Cardiac fibroblast (primary cell): ENCODE measurements at regions not wholly inside any gene's neighbourhood (a gene's known extent, or its start where the extent isn't known, plus 50 kb on each side); places are given as distances from the start of the nearest gene placed in this dataset.

Source experiments
- DNase-seq, 2 donors: peaks; one replicate each; pipeline versions ENCODE4 v3.0.0 to v3.0.0-alpha.2; 2010; ENCODE audit warnings: low read depth in 2 of 2
- H3K4me3 ChIP-seq, 2 donors: replicated peaks in 1 of 2; 1 replicate in 1 of 2; 2 replicates in 1 of 2; pipeline ENCODE4 v1.5.1; 2011; ENCODE audit warnings: low read depth in 2 of 2, low read length in 2 of 2, mild to moderate bottlenecking in 2 of 2, moderate library complexity in 1 of 2
- TF ChIP-seq, protein P1 (sequence below): IDR thresholded peaks from one replicate; pipeline ENCODE4 v1.5.1; 2011; ENCODE audit warnings: low read depth, mild to moderate bottlenecking, low read length, inconsistent platforms

GRCh38 chr1:87869567-87869966, 540.9 kb downstream of the LMO4 start:
- DNase-seq = peak; percentile 67 to 91
- H3K4me3 ChIP-seq = no peak overlapping the region
- TF ChIP-seq, protein P1, sequence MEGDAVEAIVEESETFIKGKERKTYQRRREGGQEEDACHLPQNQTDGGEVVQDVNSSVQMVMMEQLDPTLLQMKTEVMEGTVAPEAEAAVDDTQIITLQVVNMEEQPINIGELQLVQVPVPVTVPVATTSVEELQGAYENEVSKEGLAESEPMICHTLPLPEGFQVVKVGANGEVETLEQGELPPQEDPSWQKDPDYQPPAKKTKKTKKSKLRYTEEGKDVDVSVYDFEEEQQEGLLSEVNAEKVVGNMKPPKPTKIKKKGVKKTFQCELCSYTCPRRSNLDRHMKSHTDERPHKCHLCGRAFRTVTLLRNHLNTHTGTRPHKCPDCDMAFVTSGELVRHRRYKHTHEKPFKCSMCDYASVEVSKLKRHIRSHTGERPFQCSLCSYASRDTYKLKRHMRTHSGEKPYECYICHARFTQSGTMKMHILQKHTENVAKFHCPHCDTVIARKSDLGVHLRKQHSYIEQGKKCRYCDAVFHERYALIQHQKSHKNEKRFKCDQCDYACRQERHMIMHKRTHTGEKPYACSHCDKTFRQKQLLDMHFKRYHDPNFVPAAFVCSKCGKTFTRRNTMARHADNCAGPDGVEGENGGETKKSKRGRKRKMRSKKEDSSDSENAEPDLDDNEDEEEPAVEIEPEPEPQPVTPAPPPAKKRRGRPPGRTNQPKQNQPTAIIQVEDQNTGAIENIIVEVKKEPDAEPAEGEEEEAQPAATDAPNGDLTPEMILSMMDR = no peak

DNA sequence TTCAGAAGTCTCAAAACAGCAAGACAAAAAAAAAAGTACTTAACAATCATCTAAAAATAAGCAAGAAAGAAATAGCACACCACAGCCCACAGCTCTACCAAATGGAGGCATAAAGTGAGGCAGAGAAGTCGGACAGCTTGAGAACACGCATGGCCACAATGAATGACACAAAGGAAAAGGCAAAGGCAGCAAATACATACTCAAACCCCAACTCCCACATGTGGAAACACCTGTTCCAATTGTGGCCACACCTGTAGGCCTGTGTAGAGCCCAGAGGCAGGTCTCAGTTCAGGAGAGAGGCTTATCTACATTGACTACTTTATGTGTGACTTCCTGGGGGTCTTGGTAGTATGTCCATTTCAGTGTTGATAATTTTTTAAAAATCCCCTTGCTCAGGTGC, 543.5 kb downstream of the LMO4 start:
- no peak for DNase-seq
- H3K4me3 ChIP-seq = no peak overlapping the region
- TF ChIP-seq, protein P1 = no peak

DNA sequence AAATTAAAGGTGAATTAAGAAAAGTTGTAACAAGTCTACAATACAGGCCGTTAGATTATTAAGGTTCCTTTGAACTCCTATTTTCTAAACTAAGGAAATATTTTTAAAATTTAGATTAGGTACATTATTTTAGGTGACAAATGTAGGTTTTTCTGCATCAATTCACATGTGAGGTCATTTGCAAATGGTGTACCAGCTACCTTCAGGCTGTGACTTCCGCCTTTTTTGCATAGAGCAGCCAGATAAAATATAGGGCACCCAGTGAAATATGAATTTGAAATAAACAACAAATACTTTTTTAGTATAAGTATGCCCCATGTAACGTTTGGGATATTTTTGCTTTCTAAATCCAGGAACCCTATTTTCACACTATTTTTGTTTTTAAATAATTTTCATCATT, 544.0 kb downstream of the LMO4 start:
- TF ChIP-seq, protein P1 = no peak
- H3K4me3 ChIP-seq = no peak overlapping the region
- no peak for DNase-seq

- TF ChIP-seq, protein P1 = no peak
- DNase-seq = peak; percentile 22 to 78
- no peak overlapping the region for H3K4me3 ChIP-seq
Observed at GRCh38 chr1:87878873-87879272, 550.2 kb downstream of the LMO4 start.

GRCh38 chr1:87880098-87880760, 551.5 kb downstream of the LMO4 start:
- no peak overlapping the region for H3K4me3 ChIP-seq
- TF ChIP-seq, protein P1 = no peak
- DNase-seq = peak; percentile 44 to 54

DNA sequence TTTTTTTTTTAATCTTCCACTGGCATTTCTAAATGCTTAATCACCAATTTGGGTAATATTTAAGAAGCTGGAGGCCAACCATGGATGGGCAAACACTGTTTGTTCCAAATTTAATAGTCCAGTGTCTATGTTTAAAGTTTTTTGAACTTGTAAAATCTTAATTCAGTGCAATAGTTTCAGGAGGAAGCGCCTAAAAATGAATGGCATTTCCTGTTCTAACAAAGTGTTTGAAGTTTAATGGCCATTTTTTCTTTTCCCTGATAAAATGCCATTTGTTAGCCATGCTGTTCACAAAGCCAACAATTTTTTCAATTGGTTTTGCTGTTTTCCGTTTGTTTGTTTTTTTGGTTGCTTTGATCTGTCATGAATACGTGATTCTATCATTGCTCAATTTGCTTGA, 552.1 kb downstream of the LMO4 start:
- TF ChIP-seq, protein P1 = no peak
- no peak overlapping the region for H3K4me3 ChIP-seq
- peak; percentile 24 for DNase-seq

- TF ChIP-seq, protein P1 = no peak
- DNase-seq = no peak
- no peak overlapping the region for H3K4me3 ChIP-seq
Observed at GRCh38 chr1:87883906-87884305, 555.2 kb downstream of the LMO4 start.
